ENCODE measurements at regions not wholly inside any gene's neighbourhood (a gene's known extent, or its start where the extent isn't known, plus 50 kb on each side); places are given as distances from the start of the nearest gene placed in this dataset.

GRCh38 chr2:155839991-155840390, 492.5 kb downstream of the NR4A2 start:
- TF ChIP-seq EZH2phosphoT487 (IDR thresholded peaks at IDR 0.05; ENCODE audit: borderline replicate concordance, low read depth) (no peak), EP300 (IDR thresholded peaks at IDR 0.05; ENCODE audit: borderline replicate concordance in 1 of 2, low read depth in 1 of 2, low read length in 1 of 2) (no peak), CTCF (IDR thresholded peaks at IDR 0.05) (no peak), GABPA (IDR thresholded peaks at IDR 0.05; ENCODE audit: low read depth) (no peak), ZBTB33 (IDR thresholded peaks at IDR 0.05; ENCODE audit: borderline replicate concordance, low read depth) (no peak)
